ENCODE measurements at regions not wholly inside any gene's neighbourhood (a gene's known extent, or its start where the extent isn't known, plus 50 kb on each side); places are given as distances from the start of the nearest gene placed in this dataset.

GRCh38 chr4:182141061-182141460 lies 102.1 kb upstream of the TENM3 start (continued):
- TF ChIP-seq MTF2 (CRISPR knock-in tag; IDR thresholded peaks at IDR 0.05; ENCODE audit: borderline replicate concordance) (no peak), ZC3H13 (CRISPR knock-in tag; IDR thresholded peaks at IDR 0.05) (no peak), SMARCC2 (IDR thresholded peaks at IDR 0.05) (no peak), HIVEP1 (CRISPR knock-in tag; IDR thresholded peaks at IDR 0.05) (no peak), GTF3A (CRISPR knock-in tag; conservative IDR thresholded peaks at IDR 0.05) (no peak)

GRCh38 chr4:182142176-182143085 lies 100.8 kb upstream of the TENM3 start:
- Histone ChIP-seq H3K27ac (ENCODE audit: extremely low read length, insufficient read depth, low read length) (no peak overlapping the region), H3K4me3 (replicated peaks in 1 of 3; ENCODE audit: insufficient read depth in 1 of 3, low read depth in 2 of 3, low read length in 3 of 3) (no peak overlapping the region), H3K4me2 (ENCODE audit: low read depth, low read length) (no peak overlapping the region), H3K36me3 (replicated peaks in 1 of 2; ENCODE audit: control insufficient read depth in 1 of 2, insufficient read depth in 2 of 2, low read length in 2 of 2) (no peaks in the 10 kb centered on the region), H4K20me1 (ENCODE audit: insufficient read depth, low read length) (no peaks in the 10 kb centered on the region), H3K79me2 (ENCODE audit: insufficient read depth, low read length) (no peaks in the 10 kb centered on the region), H3K9ac (ENCODE audit: insufficient read depth, low read depth, low read length) (no peak overlapping the region), H3K4me1 (ENCODE audit: insufficient read depth, low read length) (no peaks in the 10 kb centered on the region), H3K9me3 (ENCODE audit: low read length) (no peaks in the 10 kb centered on the region), H2AFZ (ENCODE audit: low read length) (no peak overlapping the region), H3K27me3 (ENCODE audit: control insufficient read depth in 1 of 2, insufficient read depth in 2 of 2, low read length in 2 of 2) (peaks cover 6 to 54% of the 10 kb centered on the region in 2 experiments; a peak in 4 of 5 replicates)
- in situ Hi-C loops (cut with HindIII; ENCODE audit: extremely low pct_ligation_motif_present, low pct_unique_long_range_greater_than_20kb), result no loop called here
- ChIA-PET CTCF (ENCODE audit: low intra/inter-chr PET ratio, low total read pairs) (no interaction called here), POLR2A (no interaction called here)
- WGBS (ENCODE audit: low lambda C conversion rate), result 48% methylated on average over 42 of the region's 65 CpGs
- no peak for TF ChIP-seq ZBTB43 (CRISPR knock-in tag; conservative IDR thresholded peaks at IDR 0.05)
- TF ChIP-seq ZKSCAN1 (IDR thresholded peaks at IDR 0.05; ENCODE audit: low read length), result no peak
- no peak for TF ChIP-seq NRL (CRISPR knock-in tag; IDR thresholded peaks at IDR 0.05; ENCODE audit: borderline replicate concordance)
- no peak for TF ChIP-seq FIP1L1 (IDR thresholded peaks at IDR 0.05; ENCODE audit: borderline replicate concordance, insufficient read depth, low read depth, low read length)
- TF ChIP-seq KLF15 (CRISPR knock-in tag; IDR thresholded peaks at IDR 0.05; ENCODE audit: borderline replicate concordance), result no peak
- TF ChIP-seq SKI (IDR thresholded peaks at IDR 0.05; ENCODE audit: partially characterized antibody), result no peak
- FAIRE-seq (no peak), DNase-seq (ENCODE audit: low spot score) (no peak), ATAC-seq (no peak; the same call in 2 of the 3 replicates)
- intact Hi-C loops (cut with micrococcal nuclease; ENCODE audit: unreplicated experiment), result no loop called here
- BruUV-seq (replicated peaks), result no TSS peak

All from HepG2 (cell line).